GM04504 (cell line): ENCODE measurements at regions not wholly inside any gene's neighbourhood (a gene's known extent, or its start where the extent isn't known, plus 50 kb on each side); places are given as distances from the start of the nearest gene placed in this dataset.
A peak's percentile ranks its signal among the peaks of the same experiment; 100 is the strongest.

Experiments
- DNase-seq: peaks from one replicate; pipeline ENCODE4 v3.0.0-alpha.2; 2012; ENCODE audit warnings: low read depth

GRCh38 chr13:107331359-107331758 lies 763.4 kb upstream of the ARGLU1 start:
- no peak for DNase-seq

GRCh38 chr13:107330484-107330883 lies 762.5 kb upstream of the ARGLU1 start:
- DNase-seq: no peak

- DNase-seq: no peak
These were observed 762.1 kb upstream of the ARGLU1 start for GRCh38 chr13:107329991-107330390.

GRCh38 chr13:107324416-107325204 lies 756.7 kb upstream of the ARGLU1 start:
- no peak for DNase-seq

- no peak for DNase-seq
These were observed 754.3 kb upstream of the ARGLU1 start for GRCh38 chr13:107322228-107322627.

GRCh38 chr13:107305178-107305577 lies 737.2 kb upstream of the ARGLU1 start:
- DNase-seq: no peak

- no peak for DNase-seq
These were observed 733.9 kb upstream of the ARGLU1 start for GRCh38 chr13:107301724-107302374.

GRCh38 chr13:107299717-107300116 lies 731.8 kb upstream of the ARGLU1 start:
- no peak for DNase-seq

GRCh38 chr13:107296804-107297203 lies 728.9 kb upstream of the ARGLU1 start:
- DNase-seq: no peak

GRCh38 chr13:107295416-107296140 lies 727.6 kb upstream of the ARGLU1 start:
- no peak for DNase-seq

GRCh38 chr13:107293924-107294323 lies 726.0 kb upstream of the ARGLU1 start:
- no peak for DNase-seq

- no peak for DNase-seq
These were observed 723.9 kb upstream of the ARGLU1 start for GRCh38 chr13:107291875-107292274.

- peak; percentile 56 for DNase-seq
These were observed 721.6 kb upstream of the ARGLU1 start for GRCh38 chr13:107289540-107289939.

GRCh38 chr13:107284173-107284572 lies 716.2 kb upstream of the ARGLU1 start:
- no peak for DNase-seq

GRCh38 chr13:107277911-107278310 lies 710.0 kb upstream of the ARGLU1 start:
- DNase-seq: no peak

- DNase-seq: no peak
These were observed 709.0 kb upstream of the ARGLU1 start for GRCh38 chr13:107276936-107277335.

GRCh38 chr13:107275945-107276614 lies 708.1 kb upstream of the ARGLU1 start:
- no peak for DNase-seq

GRCh38 chr13:107275312-107275711 lies 707.4 kb upstream of the ARGLU1 start:
- DNase-seq: no peak

- no peak for DNase-seq
These were observed 703.3 kb upstream of the ARGLU1 start for GRCh38 chr13:107271227-107271626.

GRCh38 chr13:107266657-107267056 lies 698.7 kb upstream of the ARGLU1 start:
- no peak for DNase-seq

- DNase-seq: no peak
These were observed 690.8 kb upstream of the ARGLU1 start for GRCh38 chr13:107258599-107259187.

GRCh38 chr13:107254392-107254791 lies 686.5 kb upstream of the ARGLU1 start:
- DNase-seq: no peak
